Cerebellar cortex (tissue), 1 donor: ENCODE measurements at regions not wholly inside any gene's neighbourhood (a gene's known extent, or its start where the extent isn't known, plus 50 kb on each side); places are given as distances from the start of the nearest gene placed in this dataset.
"Not testable (repeated sequence)": the region's sequence is repeated elsewhere in the genome, so short reads cannot be mapped to it uniquely, and the experiment has no call there.

Source experiments
- DNase-seq: peaks from one replicate; pipeline ENCODE4 v3.0.0-alpha.2; 2015; ENCODE audit warnings: low spot score

DNA sequence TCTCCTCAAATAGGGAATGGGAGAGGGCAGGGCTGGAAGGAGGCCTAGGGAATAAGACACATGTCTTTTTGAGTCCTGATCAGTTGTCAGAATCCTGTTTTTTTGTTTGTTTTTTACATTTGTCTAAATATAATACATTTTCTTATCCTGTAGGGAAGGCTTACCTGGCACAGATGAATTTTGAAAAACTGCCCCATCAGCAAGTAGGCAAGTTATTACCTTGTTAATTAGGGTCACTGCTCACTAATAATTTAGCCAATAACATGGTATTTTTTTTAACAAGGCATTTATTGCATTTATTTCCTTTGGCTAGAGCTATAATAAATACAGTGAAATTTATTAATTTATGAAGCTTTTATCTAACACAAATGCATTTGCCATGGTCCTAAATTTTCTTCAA lies 423.2 kb upstream of the ONECUT1 start:
- DNase-seq, result no peak

GRCh38 chr15:53212785-53213184 lies 422.6 kb upstream of the ONECUT1 start:
- DNase-seq, result no peak

- no peak for DNase-seq
Measured at GRCh38 chr15:53210653-53211052, 420.5 kb upstream of the ONECUT1 start.

DNA sequence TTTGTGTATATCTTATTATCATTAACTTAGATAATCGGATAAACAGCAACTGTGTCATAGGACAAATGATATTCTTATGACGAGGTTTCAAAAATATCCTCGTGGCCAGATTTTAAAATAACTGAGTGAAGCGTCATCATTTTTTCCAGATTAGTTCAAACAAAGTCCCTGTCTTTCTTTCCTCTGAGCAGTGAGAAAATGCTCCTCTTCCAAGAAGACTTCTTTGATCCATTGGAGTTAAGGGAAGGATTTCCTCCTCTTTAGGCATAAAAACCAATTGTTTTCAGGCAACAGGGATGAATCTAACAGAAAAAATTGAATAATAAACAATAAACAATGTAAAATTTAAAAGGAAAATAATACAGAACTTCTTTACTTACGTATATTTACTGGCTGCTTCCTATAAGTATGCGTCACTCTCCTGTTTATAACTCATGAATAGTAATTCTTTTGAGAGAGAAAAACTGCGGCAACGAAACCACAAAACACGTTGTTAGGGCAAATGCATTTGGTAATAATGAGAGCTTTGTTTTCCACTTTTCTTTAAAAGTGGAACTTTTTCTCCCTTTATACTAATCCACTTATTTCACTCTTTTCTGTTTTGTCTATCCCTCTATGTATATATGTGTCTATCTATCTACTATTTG lies 419.4 kb upstream of the ONECUT1 start:
- DNase-seq, result no peak

- no peak for DNase-seq
Measured at GRCh38 chr15:53208751-53209150, 418.6 kb upstream of the ONECUT1 start.

GRCh38 chr15:53203454-53203853 lies 413.3 kb upstream of the ONECUT1 start:
- DNase-seq, result no peak

DNA sequence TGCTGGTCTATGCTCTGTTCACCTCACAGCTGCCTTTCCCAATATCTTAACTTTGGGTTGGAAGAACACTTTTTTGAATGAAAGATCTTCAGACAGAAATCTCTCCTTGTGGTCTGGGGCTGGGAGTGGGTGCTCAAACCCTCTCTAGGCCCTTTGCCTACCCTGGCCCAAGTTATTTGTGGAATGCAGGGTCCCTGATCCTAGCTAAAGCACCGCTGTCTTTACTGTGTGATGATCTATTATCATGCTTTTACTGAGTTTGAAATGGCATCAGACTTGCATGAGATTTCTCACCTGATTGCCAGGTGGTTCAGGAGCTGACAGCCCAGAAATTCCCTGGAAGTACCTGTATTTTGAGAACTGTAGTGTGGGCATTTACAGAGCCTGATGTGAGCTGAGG lies 412.7 kb upstream of the ONECUT1 start:
- DNase-seq, result no peak

GRCh38 chr15:53197426-53197839 lies 407.3 kb upstream of the ONECUT1 start:
- peak; percentile 60 for DNase-seq

GRCh38 chr15:53196788-53197187 lies 406.7 kb upstream of the ONECUT1 start:
- DNase-seq, result no peak

- DNase-seq, result no peak
Measured at GRCh38 chr15:53196242-53196641, 406.1 kb upstream of the ONECUT1 start.

- DNase-seq, result no peak
Measured at GRCh38 chr15:53193149-53193548, 403.0 kb upstream of the ONECUT1 start.

DNA sequence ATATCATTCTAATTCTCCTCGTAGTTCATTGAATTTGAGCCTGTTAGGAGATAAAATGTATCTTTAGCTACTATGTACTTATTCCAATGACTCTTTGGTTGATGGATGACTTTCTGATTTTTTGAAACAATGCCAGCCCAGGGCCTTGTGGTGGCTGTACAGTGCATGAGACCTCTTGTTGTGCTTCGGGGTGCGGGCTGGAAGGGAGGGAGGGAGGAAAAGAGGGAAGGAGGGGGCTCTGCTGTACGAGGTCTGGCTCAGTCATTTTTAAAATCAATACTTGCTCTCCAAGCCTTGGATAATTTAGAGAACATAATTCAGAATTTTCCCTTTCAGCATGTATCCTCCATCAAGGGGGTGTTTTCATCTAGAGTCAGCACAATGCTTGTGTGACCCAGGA lies 399.7 kb upstream of the ONECUT1 start:
- no peak for DNase-seq

- not testable (repeated sequence) for DNase-seq
Measured at GRCh38 chr15:53183449-53183848, 393.3 kb upstream of the ONECUT1 start.

- DNase-seq, result no peak
Measured at GRCh38 chr15:53171571-53171970, 381.4 kb upstream of the ONECUT1 start.

GRCh38 chr15:53166684-53167201 lies 376.6 kb upstream of the ONECUT1 start:
- no peak for DNase-seq

GRCh38 chr15:53165988-53166683 lies 376.0 kb upstream of the ONECUT1 start:
- DNase-seq, result no peak

DNA sequence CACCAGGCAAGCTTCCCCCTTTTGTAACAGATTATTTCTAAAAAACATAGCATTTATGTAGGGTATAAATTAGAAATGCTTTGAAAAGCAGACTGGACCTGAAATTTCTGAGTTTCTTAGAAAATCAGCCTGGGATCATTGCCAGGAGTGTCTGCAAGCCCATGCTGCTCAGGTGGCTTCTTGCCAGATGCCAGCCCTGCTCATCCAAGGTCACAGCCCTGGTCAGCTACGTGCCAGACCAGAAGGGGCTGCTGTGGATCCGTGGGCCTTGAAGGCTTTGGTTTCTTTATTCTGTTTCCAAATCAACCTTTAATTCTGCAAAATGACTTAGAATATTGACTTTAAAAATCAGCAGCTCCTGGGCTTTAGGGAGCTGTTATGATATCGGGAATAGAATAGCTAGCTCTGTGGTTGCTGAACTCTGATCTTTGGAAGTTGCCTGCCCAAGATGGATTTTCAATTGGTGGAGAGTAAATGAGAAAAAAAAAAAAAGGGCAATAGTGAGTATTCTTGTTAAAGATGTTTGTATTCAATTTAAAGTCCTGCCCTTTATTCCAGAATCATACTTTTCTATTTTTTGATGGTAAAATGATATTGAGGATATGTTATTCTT lies 370.1 kb upstream of the ONECUT1 start:
- peak; percentile 2 for DNase-seq

DNA sequence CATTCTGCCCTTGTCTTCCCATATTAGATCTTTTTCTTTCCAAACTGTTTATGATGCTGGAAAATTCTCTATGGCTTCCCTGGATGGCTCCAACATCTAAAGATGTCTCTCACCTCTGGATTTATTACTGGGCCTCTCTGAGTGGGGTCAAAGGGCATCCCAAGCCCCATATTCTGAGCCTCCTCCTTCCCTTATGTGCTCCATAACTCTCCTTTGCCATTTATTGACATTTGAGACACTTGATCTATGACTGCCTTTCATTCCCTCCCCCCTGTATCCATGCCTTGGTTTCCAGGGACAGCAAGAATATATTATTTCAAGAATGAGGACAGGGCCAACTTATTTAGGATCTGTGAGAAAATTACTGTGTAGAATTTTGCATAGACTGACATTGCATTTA lies 369.3 kb upstream of the ONECUT1 start:
- no peak for DNase-seq

DNA sequence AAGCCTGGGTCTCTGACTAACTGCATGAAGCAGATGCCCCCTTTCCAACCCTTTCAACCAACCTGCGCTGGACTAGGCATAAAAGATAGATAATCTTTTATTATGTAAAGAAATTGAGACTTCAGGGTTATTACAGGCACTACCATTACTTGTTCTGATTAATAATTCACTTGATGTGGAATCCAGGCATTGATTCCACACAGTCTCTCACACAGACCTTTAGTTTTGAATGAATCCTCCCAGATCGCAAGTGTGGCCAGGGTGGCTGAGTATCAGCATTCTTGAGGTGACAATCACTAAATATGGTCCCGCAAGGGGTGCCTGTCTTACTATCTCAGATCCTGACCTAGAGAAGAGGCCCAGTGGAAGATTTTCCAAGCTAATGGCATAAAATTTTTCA lies 368.9 kb upstream of the ONECUT1 start:
- DNase-seq, result no peak

GRCh38 chr15:53133255-53133850 lies 343.2 kb upstream of the ONECUT1 start:
- no peak for DNase-seq

GRCh38 chr15:53130943-53131342 lies 340.8 kb upstream of the ONECUT1 start:
- DNase-seq, result no peak

- peak; percentile 7 for DNase-seq
Measured at GRCh38 chr15:53129121-53129904, 339.2 kb upstream of the ONECUT1 start.
